Activated CD4-positive, CD25-positive, alpha-beta regulatory T cell treated with anti-CD3 and anti-CD28 coated beads, Interleukin-2, amount 50 U/mL, for 72 hours (primary cell): ENCODE measurements at regions not wholly inside any gene's neighbourhood (a gene's known extent, or its start where the extent isn't known, plus 50 kb on each side); places are given as distances from the start of the nearest gene placed in this dataset.
"Not testable (repeated sequence)": the region's sequence is repeated elsewhere in the genome, so short reads cannot be mapped to it uniquely, and the experiment has no call there.

Experiments
- DNase-seq: peaks from one replicate; pipeline ENCODE4 v3.0.0; 2021

DNA sequence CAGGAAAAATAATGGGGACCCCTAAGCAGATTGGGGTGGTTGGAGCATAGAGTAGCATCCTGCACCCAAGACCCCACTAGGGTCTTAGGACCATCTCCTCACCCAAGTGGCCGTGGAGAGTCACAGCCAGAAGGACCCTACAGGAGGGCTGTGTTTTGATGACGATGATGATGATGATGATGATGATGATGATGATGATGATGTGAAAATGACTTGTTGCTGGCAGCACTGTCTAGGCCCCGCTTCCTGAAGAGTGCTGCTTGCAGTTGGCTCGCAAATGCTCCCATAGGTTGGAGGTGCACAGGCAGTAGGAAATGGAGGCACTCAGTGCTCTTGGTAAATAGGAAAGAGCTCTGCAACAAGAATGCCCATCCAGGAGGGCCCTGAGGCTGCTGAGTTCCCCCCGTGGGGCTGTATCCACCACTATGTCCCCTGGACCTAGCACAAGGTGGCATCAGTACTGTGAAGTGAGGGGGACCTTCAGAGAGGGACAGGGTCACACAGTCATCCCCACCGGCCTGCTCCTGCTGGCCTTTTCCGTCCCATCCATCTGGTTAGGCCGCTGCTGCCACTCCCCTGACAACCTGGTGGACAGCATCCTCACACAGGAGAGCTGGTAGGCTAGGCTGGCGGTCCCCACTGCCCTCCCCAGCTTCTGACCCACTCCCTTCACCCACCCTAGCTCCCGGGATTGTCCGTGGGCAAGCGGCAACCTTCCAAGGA lies 139.6 kb downstream of the FOXD2 start:
- DNase-seq: no peak

DNA sequence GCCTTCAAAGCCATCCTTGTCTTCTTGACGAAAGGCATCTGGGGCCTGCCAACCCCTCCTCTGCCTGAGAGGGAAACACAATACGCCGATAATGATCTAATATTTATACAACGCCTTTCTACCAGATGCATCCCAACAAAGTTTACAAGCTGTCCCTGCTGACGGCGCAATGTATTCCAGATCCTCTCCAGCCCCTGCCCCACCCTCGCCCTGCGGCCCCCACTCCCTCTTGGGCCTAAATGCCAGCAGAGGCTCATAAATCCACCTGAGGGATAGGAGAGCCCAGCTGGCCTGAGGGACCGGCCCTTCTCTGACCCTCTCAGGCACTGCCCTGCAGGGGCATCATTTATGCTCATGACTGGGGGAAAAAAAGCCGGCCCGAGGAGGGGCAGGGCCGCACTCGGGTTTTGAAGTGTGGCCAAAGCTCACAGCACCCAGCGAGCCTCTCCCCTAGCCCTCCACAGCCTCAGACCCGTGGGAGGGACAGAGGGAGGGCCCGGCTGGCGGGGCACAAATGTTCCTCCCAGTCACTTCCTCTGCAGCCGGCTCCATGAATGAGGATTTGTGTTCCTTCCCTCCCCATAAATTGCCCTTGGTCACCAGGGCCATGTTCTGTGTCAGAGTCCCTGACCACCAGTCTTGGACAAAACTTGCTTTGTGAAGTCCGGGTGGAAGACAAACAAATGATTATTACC lies 140.3 kb downstream of the FOXD2 start:
- DNase-seq: no peak

DNA sequence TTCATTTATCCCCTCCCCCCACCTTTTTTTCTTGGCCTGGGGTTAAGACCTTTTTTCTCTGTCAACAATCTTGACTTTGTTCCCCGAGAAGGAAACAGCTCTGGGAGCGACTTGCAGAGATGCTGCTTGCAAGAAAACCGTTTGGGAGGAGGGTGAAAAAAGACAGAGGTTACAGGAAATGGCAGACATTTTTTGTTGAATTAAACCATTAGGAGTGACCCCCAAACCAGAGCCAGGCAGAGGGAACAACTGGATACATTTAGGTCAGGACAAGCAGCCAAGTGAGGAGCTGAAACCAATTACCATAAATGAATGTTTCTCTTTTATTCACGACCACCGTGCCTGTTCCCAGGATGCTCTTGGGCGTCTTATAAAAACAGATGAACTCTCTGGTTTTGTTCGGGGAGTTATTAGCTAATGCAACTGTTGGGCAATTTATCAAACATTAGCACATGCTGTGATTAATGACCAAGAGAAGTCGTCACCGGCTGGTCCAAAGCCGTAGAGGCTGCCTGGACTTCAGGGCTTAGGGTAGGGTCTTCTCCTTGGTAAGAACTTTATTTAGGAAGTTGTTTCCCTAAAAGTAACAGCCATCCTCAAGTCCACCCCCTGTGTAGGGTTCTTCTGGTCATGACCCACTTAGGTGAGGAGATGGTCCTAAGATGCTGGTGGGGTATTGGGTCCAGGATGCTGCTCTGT lies 141.0 kb downstream of the FOXD2 start:
- DNase-seq: no peak

DNA sequence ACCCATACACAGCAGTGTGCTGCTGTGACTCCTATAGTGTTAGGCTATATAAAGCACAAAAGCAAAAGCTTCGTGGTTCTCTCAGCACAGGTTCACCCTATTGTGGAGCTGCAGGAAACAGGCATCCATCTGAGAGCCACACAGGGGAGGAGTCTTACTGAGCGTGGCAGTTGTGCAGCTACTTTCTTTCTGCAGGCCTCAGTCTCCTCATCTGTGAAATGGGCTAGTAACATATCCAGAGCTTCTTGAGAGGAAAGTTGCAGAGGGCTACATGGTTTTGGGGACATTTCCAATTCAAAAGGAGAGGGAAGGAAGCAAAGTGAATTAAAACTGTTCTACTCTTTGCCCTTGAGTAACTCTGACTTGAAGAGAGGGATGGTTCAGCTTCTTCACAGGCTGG lies 142.0 kb downstream of the FOXD2 start:
- DNase-seq: no peak

DNA sequence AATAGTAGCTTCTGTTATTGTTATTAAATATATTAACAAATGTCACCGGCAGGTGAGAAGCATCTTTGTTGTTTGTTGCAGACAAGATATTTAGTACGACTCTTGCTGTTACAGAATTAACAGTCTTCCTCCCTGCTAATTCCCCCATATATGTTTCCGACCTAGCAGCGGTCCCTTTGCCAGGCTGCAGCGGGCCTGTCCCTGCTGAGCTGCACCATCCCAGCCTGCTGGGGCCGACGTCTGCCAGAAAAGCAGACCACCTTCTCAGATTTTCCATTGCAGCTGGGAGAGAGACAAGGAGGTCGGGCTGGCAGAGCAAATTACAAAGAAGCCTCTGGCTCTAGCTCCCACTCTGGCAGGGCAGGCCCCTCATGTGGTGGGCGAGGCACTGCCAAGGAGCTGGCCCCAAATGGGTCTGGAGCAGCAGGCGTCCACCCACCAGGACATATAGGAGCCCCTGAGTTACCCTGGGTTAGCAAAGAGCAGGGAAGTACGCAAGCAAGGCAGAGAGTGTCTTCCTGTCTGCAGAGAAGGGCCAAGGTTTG lies 142.7 kb downstream of the FOXD2 start:
- DNase-seq: no peak

DNA sequence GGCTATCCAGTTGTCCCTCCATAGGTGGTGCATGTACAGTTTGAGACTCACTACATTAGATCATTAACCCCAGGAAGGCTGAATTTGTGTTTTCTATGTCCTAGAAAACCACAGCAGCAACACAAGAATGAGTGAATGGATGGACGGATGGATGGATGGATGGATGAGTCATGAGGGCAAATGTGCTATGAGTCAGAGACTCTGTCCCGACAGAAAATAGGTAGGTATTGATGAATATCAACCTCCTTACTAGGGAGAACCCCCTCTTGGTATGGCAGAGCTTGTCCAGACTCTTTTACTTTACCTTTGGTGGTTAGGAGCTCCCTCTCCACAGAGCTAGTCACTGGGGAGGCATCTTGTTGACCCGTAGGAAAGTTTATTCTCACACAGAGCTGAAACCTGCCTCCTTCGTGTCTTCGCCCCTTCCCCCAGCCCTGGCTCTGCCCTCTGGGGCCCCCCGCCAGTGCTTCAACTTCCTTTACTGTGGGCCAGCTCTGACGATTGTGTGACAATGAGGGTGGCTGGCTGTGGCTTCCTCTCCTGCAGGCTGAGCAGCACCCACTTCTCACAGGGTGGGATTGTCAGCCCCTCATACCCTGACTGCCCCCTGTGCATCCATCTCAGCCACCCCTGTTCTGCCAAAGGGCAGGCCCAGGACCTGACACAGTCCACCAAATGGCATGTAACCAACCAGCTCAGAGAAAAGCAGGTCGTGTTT lies 145.2 kb downstream of the FOXD2 start:
- DNase-seq: no peak

DNA sequence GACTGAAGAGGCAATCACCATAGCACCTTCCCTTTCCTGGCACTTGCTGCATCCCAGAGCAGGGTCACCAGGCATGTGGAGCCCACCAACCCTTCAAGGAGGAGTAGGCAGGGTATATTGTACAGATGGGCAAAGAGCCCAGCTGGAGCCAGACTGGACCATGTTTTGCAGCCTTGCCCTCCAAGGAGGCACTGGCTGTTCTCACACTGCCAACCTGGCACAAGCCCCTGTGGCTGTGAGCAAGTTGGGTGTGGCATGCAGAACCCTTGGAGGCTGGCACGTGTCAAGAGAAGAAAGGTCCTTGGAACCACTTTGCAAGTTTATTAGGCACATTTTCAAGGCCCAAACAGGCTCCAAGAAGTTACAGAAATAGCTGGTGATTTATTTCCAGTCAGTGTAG lies 146.4 kb downstream of the FOXD2 start:
- DNase-seq: no peak

DNA sequence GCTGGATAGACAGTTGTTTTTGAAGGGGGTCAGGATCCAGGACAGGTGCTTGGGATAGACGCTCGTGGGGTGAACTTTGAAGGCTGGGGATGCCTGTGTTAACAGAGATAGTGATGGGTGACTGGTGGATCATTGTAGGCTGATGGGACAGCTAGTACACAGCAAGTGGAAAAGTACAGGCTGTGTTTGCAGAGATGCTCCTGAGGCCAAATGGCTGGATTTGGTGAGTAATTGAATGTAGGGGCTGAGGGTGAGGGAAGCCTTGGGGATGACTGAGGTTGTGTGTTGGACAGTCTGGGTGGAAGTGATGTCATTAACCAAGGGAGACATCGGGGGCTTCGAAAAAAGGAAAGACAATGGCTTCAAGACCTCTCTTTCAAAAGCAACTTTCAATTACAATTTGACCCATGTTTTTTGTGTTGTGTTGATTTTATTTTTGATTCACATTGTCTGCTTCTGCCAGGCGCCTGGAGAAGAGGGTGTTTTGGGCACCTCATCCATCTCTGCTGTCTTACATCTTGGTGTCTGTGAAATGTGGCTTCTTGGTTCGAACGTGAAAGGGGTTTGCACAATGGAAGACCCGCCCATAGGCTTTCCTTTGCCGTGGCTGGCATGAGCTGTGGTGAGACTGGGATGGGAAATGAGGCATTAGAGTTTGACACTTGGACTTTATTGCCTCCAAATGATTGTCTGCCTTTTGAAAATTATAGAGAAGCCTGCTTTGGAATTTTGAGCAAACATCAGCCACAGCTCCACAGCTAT lies 147.5 kb downstream of the FOXD2 start:
- no peak for DNase-seq

DNA sequence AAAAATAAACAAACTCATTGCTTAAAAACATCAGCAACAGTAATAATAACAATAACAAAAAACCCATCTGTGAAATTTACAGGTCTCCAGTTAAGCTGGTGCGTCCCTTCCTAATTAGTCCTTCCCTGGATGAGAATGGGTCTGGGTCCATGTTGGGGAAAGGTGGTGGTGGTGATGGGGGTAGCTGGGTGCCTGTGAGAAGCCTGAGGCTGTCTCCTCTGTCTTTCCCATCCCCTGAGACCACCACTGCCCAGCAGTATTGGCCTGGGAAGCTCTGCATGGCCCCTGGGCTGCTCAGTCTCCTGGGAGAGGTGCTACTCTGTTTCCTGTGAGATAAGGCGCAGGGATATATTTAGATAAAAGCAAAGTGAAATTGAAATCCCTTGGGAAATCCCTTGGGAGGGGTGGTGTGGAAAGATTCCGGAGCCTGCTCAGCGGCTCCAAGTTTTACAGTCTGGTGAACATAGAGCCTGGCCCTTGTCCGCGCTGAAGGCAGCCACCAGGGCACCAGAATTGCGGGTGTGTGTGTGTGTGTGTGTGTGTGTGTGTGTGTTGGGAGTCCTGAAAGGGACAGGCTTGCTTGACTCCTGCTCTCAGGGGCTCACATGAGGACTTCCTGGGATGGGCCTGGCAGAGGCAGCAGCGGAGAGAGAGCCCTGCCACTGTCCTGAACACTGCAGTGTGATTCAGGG lies 150.2 kb downstream of the FOXD2 start:
- DNase-seq: no peak

DNA sequence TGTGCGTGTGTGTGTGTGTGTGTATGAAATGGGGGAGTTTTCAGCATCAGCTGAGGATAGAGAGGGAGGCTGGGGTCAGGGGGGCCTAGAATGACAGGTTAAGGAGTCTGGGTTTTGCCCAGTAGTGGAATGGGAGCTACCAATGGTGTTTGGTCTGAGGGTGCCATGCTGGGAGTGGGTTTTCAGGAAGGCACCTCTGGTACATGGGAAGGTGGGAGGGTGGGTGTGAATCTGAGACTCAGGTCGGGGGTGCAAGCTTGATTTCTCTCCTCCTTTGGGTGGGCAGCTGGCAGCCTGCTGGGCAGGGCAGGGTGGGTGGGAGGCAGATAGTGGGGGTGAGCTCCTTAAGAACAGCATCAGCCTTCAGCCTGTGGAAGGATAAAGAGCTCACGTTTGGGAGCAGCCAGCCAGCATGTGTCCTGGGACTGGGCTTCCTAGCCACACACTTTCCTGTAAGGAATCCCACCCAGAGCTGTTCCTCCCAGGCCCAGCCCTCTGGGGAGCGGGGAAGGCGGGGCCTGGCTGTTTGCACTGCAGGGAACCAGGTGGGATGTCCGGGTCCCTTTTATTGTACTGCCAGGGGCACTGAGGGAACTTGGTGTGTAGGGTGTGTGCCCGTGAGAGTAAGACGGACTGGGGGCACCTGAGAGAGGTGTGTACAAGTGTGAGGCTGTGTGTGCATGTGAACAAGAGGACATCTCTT lies 152.8 kb downstream of the FOXD2 start:
- no peak for DNase-seq

DNA sequence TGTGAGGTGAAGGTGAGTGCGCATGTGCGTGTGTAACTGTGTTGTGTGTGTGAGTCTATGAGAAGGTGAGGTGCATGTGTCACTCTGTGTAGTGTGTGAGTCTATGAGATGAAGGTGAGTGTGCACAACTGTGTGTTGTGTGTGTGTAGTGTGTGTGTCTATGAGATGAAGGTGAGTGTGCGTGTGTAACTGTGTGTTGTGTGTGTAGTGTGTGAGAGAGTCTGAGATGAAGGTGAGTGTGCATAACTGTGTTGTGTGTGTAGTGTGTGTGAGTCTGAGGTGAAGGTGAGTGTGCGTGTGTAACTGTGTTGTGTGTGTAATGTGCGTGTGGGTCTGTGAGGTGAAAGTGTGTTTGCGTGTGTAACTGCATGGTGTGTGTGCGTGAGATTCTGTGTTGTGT lies 154.0 kb downstream of the FOXD2 start:
- DNase-seq: no peak

DNA sequence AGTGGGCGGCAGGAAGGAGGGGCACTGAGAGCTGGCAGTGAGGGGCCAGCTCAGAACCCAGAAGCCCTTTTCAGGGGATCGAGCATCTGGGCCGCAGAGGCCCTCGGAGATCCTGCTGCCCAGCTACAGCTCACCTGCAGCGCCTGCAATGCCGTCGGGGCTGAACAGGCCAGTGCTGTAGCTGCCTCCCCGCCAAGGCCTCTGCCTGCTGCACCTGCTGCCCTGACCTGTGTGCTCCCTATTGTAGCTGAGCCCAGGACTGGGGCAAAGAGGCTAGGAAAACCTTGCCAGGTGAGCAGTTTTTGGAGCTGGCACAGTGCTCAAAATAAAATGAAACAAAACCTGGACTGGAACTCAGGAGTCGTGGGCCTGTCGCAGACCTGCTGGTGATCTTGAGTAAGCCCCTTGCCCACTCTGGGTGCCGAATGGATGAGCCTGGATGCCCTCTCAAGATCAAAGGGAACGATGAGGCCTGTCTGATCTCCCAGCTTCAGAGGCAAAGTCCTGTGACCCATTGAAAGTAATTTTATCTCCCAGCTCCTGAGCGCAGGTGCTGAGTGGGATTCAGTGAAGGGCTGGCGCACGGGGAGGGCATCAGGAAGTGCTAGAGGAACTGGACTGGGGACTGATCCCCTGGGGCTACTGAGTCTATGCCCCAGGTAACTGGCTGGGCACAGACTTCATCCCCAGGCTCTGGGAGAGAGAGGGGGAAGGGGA lies 154.6 kb downstream of the FOXD2 start:
- no peak for DNase-seq

DNA sequence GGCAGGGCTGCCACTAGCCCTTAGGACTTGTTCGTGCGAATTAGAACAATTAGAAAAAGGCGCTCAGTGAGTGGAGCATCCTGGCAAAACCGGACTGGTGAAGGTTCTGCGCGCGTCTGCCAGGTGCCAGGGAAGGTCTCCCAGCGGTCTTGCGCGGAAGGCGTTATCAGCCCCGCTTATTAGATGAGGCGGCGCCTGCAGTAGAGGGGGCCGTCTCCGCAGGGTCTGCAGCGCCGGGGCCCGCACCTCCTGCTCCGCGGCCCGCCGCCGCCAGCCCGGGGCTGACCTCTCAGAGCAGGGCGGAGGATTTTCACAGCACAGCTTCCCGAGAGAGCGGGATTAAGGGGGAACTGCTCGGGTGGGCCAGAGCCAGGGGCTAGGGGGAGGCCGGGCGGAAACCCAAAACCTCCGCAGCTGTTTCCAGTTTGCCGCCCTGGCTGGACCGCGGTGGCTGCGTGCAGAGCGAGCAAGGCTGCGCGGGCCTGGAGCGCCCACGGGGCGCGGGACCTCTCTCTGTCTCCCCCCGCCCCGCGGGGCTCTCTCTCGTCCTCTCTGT lies 155.2 kb downstream of the FOXD2 start:
- DNase-seq: no peak

DNA sequence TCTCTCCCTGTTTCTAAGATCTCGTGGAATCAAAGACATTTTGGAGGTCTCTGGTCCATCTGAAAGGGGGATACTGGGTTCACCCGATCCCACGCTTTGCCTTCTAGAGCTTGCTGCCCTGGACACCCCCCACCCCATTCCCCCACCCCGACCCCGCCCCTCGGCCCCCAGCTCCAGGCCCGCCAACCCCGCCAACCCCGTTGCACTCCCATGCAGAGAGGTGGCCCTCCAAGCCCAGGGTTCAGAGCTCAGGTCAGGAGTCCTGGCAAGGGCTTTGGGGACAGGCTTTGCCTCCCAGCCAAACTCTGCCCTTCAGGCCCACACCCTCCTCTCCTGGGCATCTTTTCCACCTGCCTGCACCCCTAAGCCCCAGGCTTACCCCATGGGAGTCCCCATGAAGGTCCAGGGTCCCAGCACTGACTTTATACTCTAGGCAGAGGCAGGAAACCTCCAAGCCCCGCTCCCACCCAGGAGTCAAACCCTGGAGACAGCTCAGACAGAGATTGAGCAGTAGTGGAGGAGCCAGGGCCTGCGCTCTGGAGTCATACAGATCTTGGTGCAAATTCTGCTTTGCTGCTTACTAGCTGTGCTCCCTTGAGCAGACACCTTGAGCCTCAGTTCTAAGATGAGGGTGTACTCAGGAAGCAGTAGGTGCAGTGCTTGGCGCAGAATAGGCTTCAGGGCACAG lies 155.9 kb downstream of the FOXD2 start:
- no peak for DNase-seq

DNA sequence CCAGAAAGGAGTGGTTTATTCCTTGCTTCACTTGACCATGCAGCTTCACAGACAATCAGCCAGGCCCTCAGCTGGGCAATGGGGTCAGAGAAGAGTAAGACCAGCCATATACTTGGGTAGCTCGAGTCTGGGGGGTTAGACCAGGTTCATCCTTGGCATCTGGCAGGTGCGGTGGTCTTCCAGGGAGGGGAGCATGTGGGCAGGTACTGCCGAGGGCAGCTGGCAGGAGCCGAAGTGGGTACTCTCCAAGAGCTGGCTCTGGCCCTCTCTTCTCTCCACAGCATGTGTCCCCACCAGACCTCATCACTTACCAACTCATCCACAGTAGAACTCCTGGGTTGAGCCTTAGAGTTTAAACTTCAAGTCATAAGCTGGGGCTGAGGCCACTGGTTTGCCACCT lies 156.8 kb downstream of the FOXD2 start:
- no peak for DNase-seq

DNA sequence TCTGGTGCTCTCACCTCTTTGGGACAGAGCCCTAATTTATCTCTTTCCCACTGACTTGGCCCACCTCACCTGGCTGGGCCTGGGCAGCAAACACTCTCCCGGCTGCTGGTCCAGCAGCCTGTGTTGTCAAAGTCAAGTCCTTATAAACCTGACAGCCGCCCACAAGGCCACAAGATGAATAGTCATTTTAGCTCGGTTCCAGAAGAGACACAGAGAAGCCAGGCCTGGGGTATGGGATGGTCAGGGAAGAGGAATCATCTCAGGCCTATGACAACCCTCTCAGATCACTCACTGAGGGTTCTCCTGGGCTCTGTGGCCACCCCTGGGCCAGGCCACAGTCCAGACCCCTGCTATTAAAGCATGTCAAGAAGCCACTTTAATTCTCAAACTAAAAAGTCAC lies 158.5 kb downstream of the FOXD2 start:
- DNase-seq: no peak

DNA sequence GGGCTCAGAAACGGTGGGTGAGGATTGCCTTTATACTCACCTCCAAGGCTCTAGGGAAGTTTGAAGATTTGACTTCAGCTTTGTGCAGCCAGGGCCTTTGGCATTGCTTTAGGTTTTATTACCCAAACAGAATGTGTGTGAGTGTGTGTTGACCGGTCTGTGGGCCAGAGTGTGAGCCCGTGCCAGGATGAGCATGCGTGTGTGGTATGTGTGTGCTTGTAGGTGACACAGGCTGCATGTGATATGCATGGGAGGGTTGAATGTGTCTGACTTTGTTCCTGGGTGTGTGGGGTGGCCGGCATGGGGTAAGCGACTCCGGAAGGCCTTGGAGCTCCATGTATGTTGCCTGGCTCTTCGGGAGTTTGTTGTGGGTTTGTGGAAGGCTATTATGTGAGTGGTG lies 160.5 kb downstream of the FOXD2 start:
- no peak for DNase-seq

DNA sequence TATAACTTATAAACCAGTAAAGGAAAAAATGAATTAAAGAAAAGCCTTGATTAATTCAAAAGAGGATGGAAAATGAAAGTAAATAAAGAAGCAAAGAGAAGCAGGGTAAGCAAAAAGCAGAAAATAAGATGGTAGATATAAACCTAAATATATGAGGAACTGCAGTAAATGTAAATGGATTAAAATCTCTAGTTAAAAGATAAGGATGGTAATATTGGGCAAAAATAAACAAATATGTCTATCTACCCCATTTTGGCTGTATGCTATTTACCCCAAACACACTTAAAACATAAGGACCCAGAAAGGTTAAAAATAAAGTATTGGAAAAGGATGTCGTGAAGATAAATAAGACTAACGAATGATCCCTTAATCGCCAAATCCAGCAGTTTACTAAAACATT lies 161.9 kb downstream of the FOXD2 start:
- DNase-seq: no peak

DNA sequence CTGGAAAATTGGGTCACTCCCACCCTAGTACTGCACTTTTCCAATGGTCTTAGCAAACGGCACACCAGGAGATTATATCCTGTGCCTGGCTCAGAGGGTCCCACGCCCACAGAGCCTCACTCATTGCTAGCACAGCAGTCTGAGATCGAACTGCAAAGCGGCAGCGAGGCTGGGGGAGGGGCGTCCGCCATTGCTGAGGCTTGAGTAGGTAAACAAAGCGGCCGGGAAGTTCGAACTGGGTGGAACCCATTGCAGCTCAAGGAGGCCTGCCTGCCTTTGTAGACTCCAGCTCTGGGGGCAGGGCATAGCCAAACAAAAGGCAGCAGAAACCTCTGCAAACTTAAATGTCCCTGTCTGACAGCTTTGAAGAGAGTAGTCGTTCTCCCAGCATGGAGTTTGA lies 164.6 kb downstream of the FOXD2 start:
- not testable (repeated sequence) for DNase-seq

DNA sequence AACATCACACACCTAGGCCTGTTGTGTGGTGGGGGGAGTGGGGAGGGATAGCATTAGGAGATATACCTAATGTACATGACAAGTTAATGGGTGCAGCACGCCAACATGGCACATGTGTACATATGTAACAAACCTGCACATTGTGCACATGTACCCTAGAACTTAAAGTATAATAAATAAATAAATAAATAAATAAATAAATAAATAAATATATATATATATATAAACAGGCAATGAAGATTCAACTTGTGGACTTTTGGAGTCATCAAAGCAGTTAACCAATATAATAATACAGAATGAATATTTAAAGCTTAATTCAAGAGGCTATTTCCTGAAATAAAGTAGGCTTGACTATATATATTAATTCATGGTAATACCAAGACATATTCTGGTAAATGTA lies 167.0 kb downstream of the FOXD2 start:
- not testable (repeated sequence) for DNase-seq
